ENCODE measurements at regions not wholly inside any gene's neighbourhood (a gene's known extent, or its start where the extent isn't known, plus 50 kb on each side); places are given as distances from the start of the nearest gene placed in this dataset.

- POLR2A ChIA-PET: no interaction called here
- CTCF ChIA-PET: no interaction called here
Observed at GRCh38 chr13:97091196-97091595, 96.9 kb upstream of the OXGR1 start.

DNA sequence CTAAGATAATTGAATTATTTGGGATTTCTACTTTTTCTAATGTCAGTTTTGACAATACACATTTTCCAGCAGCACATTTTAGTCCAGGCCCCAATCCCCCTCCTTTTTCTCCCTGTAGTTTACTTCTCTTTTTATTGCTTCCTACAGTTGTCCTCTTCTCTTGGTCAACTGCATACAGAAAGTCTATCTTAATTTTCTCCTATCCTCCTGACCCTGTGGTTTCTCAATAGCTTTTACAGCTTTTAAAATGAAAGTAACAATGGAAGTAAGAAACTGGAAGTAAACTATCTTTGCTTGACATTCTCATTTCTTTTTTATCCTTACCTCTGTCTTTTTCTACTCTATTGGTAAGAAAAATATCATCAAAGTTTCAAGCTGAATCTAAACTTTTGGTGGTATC, 106.5 kb upstream of the OXGR1 start:
- Histone ChIP-seq H3K4me2 (no peak overlapping the region), H3K4me3 (ENCODE audit: low read depth in 2 of 2, low read length in 1 of 2) (no peak overlapping the region), H4K20me1 (ENCODE audit: insufficient read depth) (no peaks in the 10 kb centered on the region), H3K79me2 (ENCODE audit: insufficient read depth) (no peaks in the 10 kb centered on the region), H2AFZ (ENCODE audit: low read depth) (no peak overlapping the region), H3K36me3 (replicated peaks in 1 of 2; ENCODE audit: control insufficient read depth in 1 of 2, insufficient read depth in 2 of 2, low read length in 1 of 2) (no peaks in the 10 kb centered on the region), H3K9me3 (no peaks in the 10 kb centered on the region; the same call in 1 of the 2 replicates), H3K27me3 (ENCODE audit: insufficient read depth) (no peaks in the 10 kb centered on the region), H3F3A (replicated peaks; ENCODE audit: insufficient read depth) (no peaks in the 10 kb centered on the region), H3K9me2 (no peaks in the 10 kb centered on the region), H3K9ac (no peak overlapping the region), H3K27ac (ENCODE audit: low read depth in 2 of 2, low read length in 1 of 2) (no peak overlapping the region), H3K4me1 (ENCODE audit: control insufficient read depth in 1 of 2, insufficient read depth in 2 of 2, low read depth in 1 of 2, low read length in 1 of 2) (no peaks in the 10 kb centered on the region)
- TF ChIP-seq SMC3 (IDR thresholded peaks at IDR 0.05; ENCODE audit: low read depth, low read length) (no peak), FOSL2 (IDR thresholded peaks at IDR 0.05; ENCODE audit: borderline replicate concordance, low read depth) (no peak), FOXJ3 (CRISPR knock-in tag; IDR thresholded peaks at IDR 0.05) (no peak), TAF1 (IDR thresholded peaks at IDR 0.05; ENCODE audit: borderline replicate concordance, low read depth, low read length) (no peak), EZH2phosphoT487 (IDR thresholded peaks at IDR 0.05; ENCODE audit: borderline replicate concordance, low read depth) (no peak), MEF2A (IDR thresholded peaks at IDR 0.05; ENCODE audit: borderline replicate concordance, low read depth) (no peak), TEAD4 (IDR thresholded peaks at IDR 0.05; ENCODE audit: borderline replicate concordance, insufficient read depth) (no peak), TCF12 (IDR thresholded peaks at IDR 0.05) (no peak)
- TF ChIP-seq, protein P1, sequence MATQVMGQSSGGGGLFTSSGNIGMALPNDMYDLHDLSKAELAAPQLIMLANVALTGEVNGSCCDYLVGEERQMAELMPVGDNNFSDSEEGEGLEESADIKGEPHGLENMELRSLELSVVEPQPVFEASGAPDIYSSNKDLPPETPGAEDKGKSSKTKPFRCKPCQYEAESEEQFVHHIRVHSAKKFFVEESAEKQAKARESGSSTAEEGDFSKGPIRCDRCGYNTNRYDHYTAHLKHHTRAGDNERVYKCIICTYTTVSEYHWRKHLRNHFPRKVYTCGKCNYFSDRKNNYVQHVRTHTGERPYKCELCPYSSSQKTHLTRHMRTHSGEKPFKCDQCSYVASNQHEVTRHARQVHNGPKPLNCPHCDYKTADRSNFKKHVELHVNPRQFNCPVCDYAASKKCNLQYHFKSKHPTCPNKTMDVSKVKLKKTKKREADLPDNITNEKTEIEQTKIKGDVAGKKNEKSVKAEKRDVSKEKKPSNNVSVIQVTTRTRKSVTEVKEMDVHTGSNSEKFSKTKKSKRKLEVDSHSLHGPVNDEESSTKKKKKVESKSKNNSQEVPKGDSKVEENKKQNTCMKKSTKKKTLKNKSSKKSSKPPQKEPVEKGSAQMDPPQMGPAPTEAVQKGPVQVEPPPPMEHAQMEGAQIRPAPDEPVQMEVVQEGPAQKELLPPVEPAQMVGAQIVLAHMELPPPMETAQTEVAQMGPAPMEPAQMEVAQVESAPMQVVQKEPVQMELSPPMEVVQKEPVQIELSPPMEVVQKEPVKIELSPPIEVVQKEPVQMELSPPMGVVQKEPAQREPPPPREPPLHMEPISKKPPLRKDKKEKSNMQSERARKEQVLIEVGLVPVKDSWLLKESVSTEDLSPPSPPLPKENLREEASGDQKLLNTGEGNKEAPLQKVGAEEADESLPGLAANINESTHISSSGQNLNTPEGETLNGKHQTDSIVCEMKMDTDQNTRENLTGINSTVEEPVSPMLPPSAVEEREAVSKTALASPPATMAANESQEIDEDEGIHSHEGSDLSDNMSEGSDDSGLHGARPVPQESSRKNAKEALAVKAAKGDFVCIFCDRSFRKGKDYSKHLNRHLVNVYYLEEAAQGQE (IDR thresholded peaks at IDR 0.05; ENCODE audit: low read depth, low read length): no peak
- TF ChIP-seq, protein P2, sequence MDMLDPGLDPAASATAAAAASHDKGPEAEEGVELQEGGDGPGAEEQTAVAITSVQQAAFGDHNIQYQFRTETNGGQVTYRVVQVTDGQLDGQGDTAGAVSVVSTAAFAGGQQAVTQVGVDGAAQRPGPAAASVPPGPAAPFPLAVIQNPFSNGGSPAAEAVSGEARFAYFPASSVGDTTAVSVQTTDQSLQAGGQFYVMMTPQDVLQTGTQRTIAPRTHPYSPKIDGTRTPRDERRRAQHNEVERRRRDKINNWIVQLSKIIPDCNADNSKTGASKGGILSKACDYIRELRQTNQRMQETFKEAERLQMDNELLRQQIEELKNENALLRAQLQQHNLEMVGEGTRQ (IDR thresholded peaks at IDR 0.05; ENCODE audit: borderline replicate concordance, low read depth, low read length): no peak
- no peak for DNase-seq
- ChIA-PET CTCF (interaction anchor here (1.0 kb wide), 1 partner anchor 9 kb away, joined by 8 read pairs; no protein-coding TSS in a partner anchor), POLR2A (no interaction called here)

More at GRCh38 chr13:97091196-97091595, 96.9 kb upstream of the OXGR1 start:
- H3K4me2 ChIP-seq: no peak overlapping the region
- H3K9me2 ChIP-seq: no peaks in the 10 kb centered on the region
- H3K4me1 ChIP-seq (ENCODE audit: control insufficient read depth in 1 of 2, insufficient read depth in 2 of 2, low read depth in 1 of 2, low read length in 1 of 2): no peaks in the 10 kb centered on the region
- no peak overlapping the region for H2AFZ ChIP-seq (ENCODE audit: low read depth)
- 71% methylated on average over 1 of the region's 1 CpG for WGBS (ENCODE audit: low lambda C conversion rate)
- TF ChIP-seq NFIC (IDR thresholded peaks at IDR 0.05; ENCODE audit: borderline replicate concordance): no peak
- TF ChIP-seq NRF1 (IDR thresholded peaks at IDR 0.05; ENCODE audit: low read depth, low read length): no peak
- TF ChIP-seq TEAD4 (IDR thresholded peaks at IDR 0.05; ENCODE audit: borderline replicate concordance, insufficient read depth): no peak
- TF ChIP-seq EP300 (IDR thresholded peaks at IDR 0.05; ENCODE audit: borderline replicate concordance in 1 of 2, low read depth in 1 of 2, low read length in 1 of 2): no peak
- TF ChIP-seq FOSL2 (IDR thresholded peaks at IDR 0.05; ENCODE audit: borderline replicate concordance, low read depth): no peak
- H3K4me3 ChIP-seq (ENCODE audit: low read depth in 2 of 2, low read length in 1 of 2): no peak overlapping the region
- no peak overlapping the region for H3K27ac ChIP-seq (ENCODE audit: low read depth in 2 of 2, low read length in 1 of 2)
- H4K20me1 ChIP-seq (ENCODE audit: insufficient read depth): no peaks in the 10 kb centered on the region
- no peaks in the 10 kb centered on the region; the same call in 1 of the 2 replicates for H3K9me3 ChIP-seq
- no peak overlapping the region for H3K9ac ChIP-seq
- no peaks in the 10 kb centered on the region for H3K79me2 ChIP-seq (ENCODE audit: insufficient read depth)
- H3K27me3 ChIP-seq (ENCODE audit: insufficient read depth): no peaks in the 10 kb centered on the region
- no peaks in the 10 kb centered on the region for H3F3A ChIP-seq (replicated peaks; ENCODE audit: insufficient read depth)
- H3K36me3 ChIP-seq (replicated peaks in 1 of 2; ENCODE audit: control insufficient read depth in 1 of 2, insufficient read depth in 2 of 2, low read length in 1 of 2): no peaks in the 10 kb centered on the region
- DNase-seq: no peak
